ENCODE measurements at regions not wholly inside any gene's neighbourhood (a gene's known extent, or its start where the extent isn't known, plus 50 kb on each side); places are given as distances from the start of the nearest gene placed in this dataset.

DNA sequence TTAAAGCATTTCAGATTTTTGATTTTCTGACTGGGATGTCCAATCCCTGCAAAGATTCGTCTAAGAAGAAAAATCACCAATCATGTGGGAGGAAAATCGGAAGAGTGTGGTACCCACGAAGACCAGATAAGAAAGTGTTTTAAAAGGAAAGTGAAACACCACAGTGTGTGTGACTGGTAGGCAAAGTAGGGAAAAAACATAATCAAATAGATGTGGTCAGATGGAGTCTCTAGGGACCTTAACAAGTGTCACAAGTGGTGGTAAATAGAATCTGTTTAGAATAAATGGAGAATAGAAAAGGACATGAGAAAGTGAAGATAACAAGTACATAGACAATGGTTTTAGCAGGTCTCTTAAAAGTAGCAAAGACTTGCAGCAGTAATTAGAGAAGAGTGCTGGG is 154.6 kb downstream of the SLC30A10 start:
- DNase-seq (ENCODE audit: low spot score), result peak; percentile 35
- TF ChIP-seq, protein P1, sequence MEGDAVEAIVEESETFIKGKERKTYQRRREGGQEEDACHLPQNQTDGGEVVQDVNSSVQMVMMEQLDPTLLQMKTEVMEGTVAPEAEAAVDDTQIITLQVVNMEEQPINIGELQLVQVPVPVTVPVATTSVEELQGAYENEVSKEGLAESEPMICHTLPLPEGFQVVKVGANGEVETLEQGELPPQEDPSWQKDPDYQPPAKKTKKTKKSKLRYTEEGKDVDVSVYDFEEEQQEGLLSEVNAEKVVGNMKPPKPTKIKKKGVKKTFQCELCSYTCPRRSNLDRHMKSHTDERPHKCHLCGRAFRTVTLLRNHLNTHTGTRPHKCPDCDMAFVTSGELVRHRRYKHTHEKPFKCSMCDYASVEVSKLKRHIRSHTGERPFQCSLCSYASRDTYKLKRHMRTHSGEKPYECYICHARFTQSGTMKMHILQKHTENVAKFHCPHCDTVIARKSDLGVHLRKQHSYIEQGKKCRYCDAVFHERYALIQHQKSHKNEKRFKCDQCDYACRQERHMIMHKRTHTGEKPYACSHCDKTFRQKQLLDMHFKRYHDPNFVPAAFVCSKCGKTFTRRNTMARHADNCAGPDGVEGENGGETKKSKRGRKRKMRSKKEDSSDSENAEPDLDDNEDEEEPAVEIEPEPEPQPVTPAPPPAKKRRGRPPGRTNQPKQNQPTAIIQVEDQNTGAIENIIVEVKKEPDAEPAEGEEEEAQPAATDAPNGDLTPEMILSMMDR (IDR thresholded peaks at IDR 0.05; ENCODE audit: extremely low read depth, missing control alignments), result no peak

DNA sequence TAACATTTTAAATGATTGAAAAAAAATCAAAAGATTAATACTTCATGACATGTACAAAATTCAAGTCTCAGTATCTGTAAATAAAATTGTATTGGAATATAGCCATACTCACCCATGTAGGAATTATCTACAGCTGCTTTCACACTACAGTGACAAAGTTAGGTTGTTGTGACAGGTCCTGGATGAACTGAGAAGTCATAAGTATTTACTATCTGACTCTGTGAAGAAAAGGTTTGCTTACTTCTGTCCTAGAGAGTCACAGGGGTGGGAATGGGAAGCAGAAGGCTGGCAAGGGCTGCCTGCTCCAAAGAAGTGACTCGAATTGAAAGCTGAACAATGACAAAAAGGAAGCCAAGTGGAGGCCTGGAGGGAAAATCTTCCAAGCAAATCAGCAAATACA is 155.2 kb downstream of the SLC30A10 start:
- DNase-seq (ENCODE audit: low spot score), result no peak
- TF ChIP-seq, protein P1 (IDR thresholded peaks at IDR 0.05; ENCODE audit: extremely low read depth, missing control alignments), result no peak

DNA sequence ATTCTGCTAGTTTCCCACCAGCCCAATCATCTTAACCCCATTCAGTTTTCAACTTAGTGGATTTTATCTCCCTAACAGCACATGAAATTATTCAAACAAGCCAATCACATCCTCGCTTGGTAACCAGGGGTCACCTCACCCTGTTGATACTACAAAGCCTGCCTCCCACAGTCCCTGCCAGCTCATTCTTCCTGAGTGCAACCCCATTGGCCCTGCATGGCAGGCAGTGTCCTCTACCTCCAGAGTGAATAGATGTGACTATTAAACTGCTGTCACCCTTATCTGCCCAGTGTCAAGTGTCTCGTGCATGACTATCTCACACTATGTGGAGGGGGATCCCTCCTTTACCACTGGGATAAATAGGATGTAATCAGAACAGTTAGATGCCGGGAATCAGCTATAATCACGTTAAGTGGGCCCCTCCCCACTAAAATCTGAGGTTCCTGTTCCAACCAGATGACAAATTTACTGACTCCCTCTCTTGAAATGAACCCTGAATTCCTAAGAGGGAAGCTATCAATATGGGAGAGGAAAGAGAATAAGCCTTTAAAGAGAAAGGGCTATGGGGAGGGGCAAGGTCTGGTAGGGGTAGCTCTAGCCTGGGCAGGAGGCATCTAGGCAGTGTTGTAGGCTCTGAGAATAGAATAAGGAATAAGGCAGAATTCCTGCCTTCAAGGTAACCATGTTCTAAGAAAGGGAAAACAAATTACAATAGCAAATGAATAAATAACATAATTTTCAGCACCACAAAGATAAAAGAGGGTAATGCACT is 155.9 kb downstream of the SLC30A10 start:
- DNase-seq (ENCODE audit: low spot score), result no peak
- TF ChIP-seq, protein P1 (IDR thresholded peaks at IDR 0.05; ENCODE audit: extremely low read depth, missing control alignments), result no peak

DNA sequence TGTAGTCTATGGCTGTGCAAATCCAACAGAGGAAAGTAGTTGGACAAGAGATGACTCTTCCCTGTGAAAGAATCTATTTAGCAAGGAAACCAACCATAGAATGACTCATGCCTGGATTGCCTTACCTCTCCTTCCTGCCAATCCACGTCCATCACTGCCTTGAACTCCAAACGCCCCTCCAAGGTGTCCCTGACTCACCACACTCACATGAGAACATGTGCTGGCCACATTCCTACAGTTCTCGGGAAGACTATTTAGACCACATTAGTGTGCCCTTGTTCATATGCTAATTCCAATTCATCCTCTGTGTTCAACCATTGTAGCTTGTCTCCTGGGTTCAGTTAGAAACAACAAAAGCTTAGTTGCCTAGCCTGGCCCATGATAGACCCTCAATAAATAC is 157.3 kb downstream of the SLC30A10 start:
- no peak for DNase-seq (ENCODE audit: low spot score)
- TF ChIP-seq, protein P1 (IDR thresholded peaks at IDR 0.05; ENCODE audit: extremely low read depth, missing control alignments), result no peak

DNA sequence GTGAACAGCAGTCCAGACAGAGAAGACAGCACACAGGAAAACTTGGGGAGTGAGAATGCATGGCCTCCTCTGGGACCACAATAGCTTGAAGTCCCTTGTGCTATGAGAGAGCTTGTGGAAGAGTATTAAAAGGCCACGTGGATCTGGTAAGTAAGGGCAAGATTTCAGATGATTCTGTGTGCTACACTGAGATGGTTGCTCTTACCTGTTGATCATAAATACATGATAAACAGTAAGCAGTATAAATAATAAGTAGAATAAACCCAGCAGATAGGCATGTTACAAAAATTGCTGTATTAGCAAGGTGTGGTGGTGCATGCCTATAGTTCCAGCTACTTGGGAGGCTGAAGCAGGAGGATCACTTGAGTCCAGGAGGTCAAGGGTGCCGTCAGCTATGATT is 150.4 kb upstream of the ZC3H11B start:
- TF ChIP-seq, protein P1 (IDR thresholded peaks at IDR 0.05; ENCODE audit: extremely low read depth, missing control alignments), result no peak
- no peak for DNase-seq (ENCODE audit: low spot score)

DNA sequence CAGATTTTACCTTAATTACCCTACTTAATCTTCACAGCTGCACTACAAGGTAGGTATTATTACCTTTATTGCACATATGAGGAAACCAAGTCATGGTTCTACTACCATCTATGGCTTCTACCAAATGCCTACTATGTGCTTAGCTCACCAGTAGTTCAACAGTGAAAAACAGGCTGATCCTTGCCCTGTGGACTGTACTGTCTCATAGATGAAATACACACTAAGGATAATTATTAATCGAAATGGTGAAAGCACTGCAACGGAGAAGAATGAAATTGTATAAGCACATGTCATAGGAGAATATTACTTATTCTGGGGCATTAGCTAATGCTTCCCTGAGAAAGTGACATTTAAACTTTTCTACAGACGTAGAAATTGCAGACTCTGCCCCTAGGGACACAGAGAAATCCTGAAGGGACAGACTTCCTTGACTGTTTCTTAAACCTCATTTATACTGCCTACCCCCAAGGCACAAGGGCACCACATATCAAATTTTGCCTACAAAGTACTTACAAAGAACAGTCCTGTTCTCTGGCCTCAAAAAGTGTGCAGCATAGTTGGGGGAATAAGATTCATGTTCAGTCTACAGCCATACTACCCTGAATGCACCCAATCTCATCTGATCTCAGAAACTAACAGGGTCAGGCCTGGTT is 148.4 kb upstream of the ZC3H11B start:
- TF ChIP-seq, protein P1 (IDR thresholded peaks at IDR 0.05; ENCODE audit: extremely low read depth, missing control alignments), result no peak

DNA sequence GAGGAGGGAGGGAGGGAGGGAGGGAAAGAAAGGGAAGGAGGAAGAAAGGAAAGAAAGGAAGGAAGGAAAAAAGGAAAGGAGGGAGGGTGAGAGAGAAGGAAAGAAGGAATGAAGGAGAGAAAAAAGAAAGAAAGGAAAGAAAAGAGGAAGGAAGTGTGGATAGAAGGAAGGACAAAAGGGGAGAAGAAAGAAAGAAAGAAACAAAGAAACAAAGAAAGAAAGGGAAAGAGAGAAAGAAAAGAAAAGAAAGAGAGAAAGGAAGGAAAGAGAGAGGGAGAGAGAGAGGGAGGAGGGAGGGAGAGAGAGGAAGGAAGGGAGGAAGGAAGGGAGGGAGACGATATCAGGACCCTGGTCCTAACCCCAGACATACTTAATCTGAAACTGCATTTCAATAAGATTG is 146.2 kb upstream of the ZC3H11B start:
- no peak for DNase-seq (ENCODE audit: low spot score)
- TF ChIP-seq, protein P1 (IDR thresholded peaks at IDR 0.05; ENCODE audit: extremely low read depth, missing control alignments), result no peak

More for the DNA sequence above, 148.4 kb upstream of the ZC3H11B start:
- DNase-seq (ENCODE audit: low spot score), result no peak

Data from GM20000 (cell line).